Hepatocyte (in vitro differentiated cells): ENCODE measurements at regions not wholly inside any gene's neighbourhood (a gene's known extent, or its start where the extent isn't known, plus 50 kb on each side); places are given as distances from the start of the nearest gene placed in this dataset. TPM values are rescaled to one million over a fixed set of nuclear protein-coding genes. Genes with fewer than 3 reads are reported as not detected.

ENCODE experiments used
- DNase-seq: peaks from one replicate; pipeline ENCODE4 v3.0.0-alpha.2; 2016; ENCODE audit warnings: low spot score
- H2AFZ ChIP-seq: fragments of 200-600 bp; sonication (generic); 2 replicates; pipeline ENCODE4 v1.6.0; 2016; ENCODE audit warnings: antibody characterized with exemption, mild to moderate bottlenecking
- H3K27ac ChIP-seq: fragments of 200-600 bp; sonication (generic); 2 replicates; pipeline ENCODE4 v1.5.1; 2016; ENCODE audit warnings: mild to moderate bottlenecking
- H3K27me3 ChIP-seq: fragments of 200-600 bp; sonication (generic); 2 replicates; pipeline ENCODE4 v1.6.1; 2016
- H3K36me3 ChIP-seq: fragments of 200-600 bp; sonication (generic); replicated peaks from 2 replicates; pipeline ENCODE4 v1.5.1; 2016; ENCODE audit warnings: low read depth; ENCODE audit not compliant: insufficient read depth
- H3K4me1 ChIP-seq: fragments of 200-600 bp; sonication (generic); 2 replicates; pipeline ENCODE4 v1.5.1; 2016; ENCODE audit warnings: mild to moderate bottlenecking, moderate library complexity; ENCODE audit not compliant: insufficient read depth
- H3K4me2 ChIP-seq: fragments of 200-600 bp; sonication (generic); 2 replicates; pipeline ENCODE4 v1.6.0; 2016
- H3K4me3 ChIP-seq: fragments of 200-600 bp; sonication (generic); 2 replicates; pipeline ENCODE4 v1.5.1; 2016; ENCODE audit warnings: mild to moderate bottlenecking
- H3K79me2 ChIP-seq: fragments of 200-600 bp; sonication (generic); 2 replicates; pipeline ENCODE4 v1.6.0; 2017; ENCODE audit warnings: mild to moderate bottlenecking
- H3K9me2 ChIP-seq: fragments of 200-600 bp; sonication (generic); replicated peaks from 2 replicates; pipeline ENCODE4 v1.6.0; 2017; ENCODE audit warnings: mild to moderate bottlenecking; ENCODE audit not compliant: insufficient read depth
- H3K9me3 ChIP-seq: fragments of 200-600 bp; sonication (generic); 2 replicates; pipeline ENCODE4 v1.5.1; 2016; ENCODE audit warnings: low read depth, mild to moderate bottlenecking
- H4K20me1 ChIP-seq: fragments of 200-600 bp; sonication (generic); 2 replicates; pipeline ENCODE4 v1.6.0; 2016; ENCODE audit warnings: mild to moderate bottlenecking; ENCODE audit not compliant: insufficient read depth, poor library complexity, severe bottlenecking
- CTCF ChIP-seq: fragments of 200-600 bp; sonication (generic); IDR thresholded peaks from 2 replicates; pipeline ENCODE4 v1.5.1; 2016; ENCODE audit warnings: antibody characterized with exemption, mild to moderate bottlenecking; ENCODE audit not compliant: poor library complexity
- EZH2 ChIP-seq: fragments of 200-600 bp; sonication (generic); IDR thresholded peaks from 2 replicates; pipeline ENCODE4 v1.6.1; 2016; ENCODE audit warnings: antibody characterized with exemption, mild to moderate bottlenecking, borderline replicate concordance
- EZH2phosphoT487 ChIP-seq: fragments of 200-600 bp; sonication (generic); IDR thresholded peaks from one replicate; pipeline ENCODE4 v1.6.1; 2018; ENCODE audit warnings: antibody characterized with exemption, mild to moderate bottlenecking, low read depth, moderate library complexity; ENCODE audit not compliant: unreplicated experiment, severe bottlenecking
- WGBS: methylation state at CpG from one replicate; pipeline ENCODE4 v1.1.6; 2016; ENCODE audit warnings: low lambda C conversion rate; ENCODE audit errors: missing lambda C conversion rate; 5-methylcytosine and 5-hydroxymethylcytosine counted together
- small RNA-seq: library from RNA; depleted of rRNA; stranded (forward); fragments of <200 nt; gene quantifications from one replicate; pipeline ENCODE3, GENCODE V24; 2014

GRCh38 chr21:17889171-17889570, 70.0 kb upstream of the C21orf91 start:
- no peak overlapping the region for H3K4me2 ChIP-seq
- H3K4me3 ChIP-seq: no peak overlapping the region
- no peaks in the 10 kb centered on the region for H3K27me3 ChIP-seq
- H3K36me3 ChIP-seq: no peaks in the 10 kb centered on the region
- H3K27ac ChIP-seq: no peak overlapping the region
- no peaks in the 10 kb centered on the region for H3K9me3 ChIP-seq
- 88% methylated on average over 1 of the region's 1 CpG for WGBS
- H3K79me2 ChIP-seq: no peaks in the 10 kb centered on the region
- no peak overlapping the region for H2AFZ ChIP-seq
- no peaks in the 10 kb centered on the region for H3K4me1 ChIP-seq
- no peaks in the 10 kb centered on the region for H3K9me2 ChIP-seq
- H4K20me1 ChIP-seq: no peaks in the 10 kb centered on the region
- no peak for DNase-seq
- TF ChIP-seq EZH2 (no peak), EZH2phosphoT487 (no peak), CTCF (no peak)

GRCh38 chr21:17869115-17869514, 50.0 kb upstream of the C21orf91 start:
- Histone ChIP-seq H4K20me1 (no peaks in the 10 kb centered on the region), H3K4me2 (no peak overlapping the region), H3K36me3 (no peaks in the 10 kb centered on the region), H3K27me3 (no peaks in the 10 kb centered on the region), H3K9me2 (no peaks in the 10 kb centered on the region), H3K27ac (no peak overlapping the region), H3K4me1 (no peaks in the 10 kb centered on the region), H2AFZ (no peak overlapping the region), H3K79me2 (no peaks in the 10 kb centered on the region), H3K4me3 (no peak overlapping the region), H3K9me3 (no peaks in the 10 kb centered on the region)
- TF ChIP-seq EZH2 (no peak), EZH2phosphoT487 (no peak), CTCF (no peak)
- DNase-seq: no peak

Small RNA genes lying in the stretch of these regions (small RNA-seq; reads per million reads assigned to genes)
- not detected for gene RPL37P3
